Stimulated activated naive B cell treated with anti-CD40 and anti-IgM and Interleukin-4, amounts not matched to agents 10 μg/mL and 1 μg/mL and 100 μg/mL, for 72 hours (primary cell): ENCODE measurements at regions not wholly inside any gene's neighbourhood (a gene's known extent, or its start where the extent isn't known, plus 50 kb on each side); places are given as distances from the start of the nearest gene placed in this dataset.
"Not testable (repeated sequence)": the region's sequence is repeated elsewhere in the genome, so short reads cannot be mapped to it uniquely, and the experiment has no call there.

Experiments
- ATAC-seq, 2 donors: fragments of 150-1000 bp; cut with Tn5 transposase; replicated peaks; 2 replicates each; pipeline ENCODE4 v1.10.0; 2021; ENCODE audit warnings: moderate library complexity in 1 of 2
- DNase-seq: peaks from one replicate; pipeline ENCODE4 v3.0.0; 2021
- H3K27ac Mint-ChIP-seq: one replicate; pipeline ENCODE4 v1.8.0; 2022; ENCODE audit warnings: mild to moderate bottlenecking, mixed read lengths
- H3K27me3 Mint-ChIP-seq, 2 donors: one replicate each; pipeline ENCODE4 v1.8.0; 2022; ENCODE audit warnings: mixed read lengths in 2 of 2
- H3K36me3 Mint-ChIP-seq, 2 donors: one replicate each; pipeline ENCODE4 v1.8.0; 2022; ENCODE audit warnings: mixed read lengths in 2 of 2, mild to moderate bottlenecking in 1 of 2
- H3K4me1 Mint-ChIP-seq, 2 donors: one replicate each; pipeline ENCODE4 v1.8.0; 2022; ENCODE audit warnings: mixed read lengths in 2 of 2, mild to moderate bottlenecking in 1 of 2
- H3K4me3 Mint-ChIP-seq, 2 donors: one replicate each; pipeline ENCODE4 v1.8.0; 2022; ENCODE audit warnings: mild to moderate bottlenecking in 2 of 2, mixed read lengths in 2 of 2, moderate library complexity in 1 of 2
- H3K9me3 Mint-ChIP-seq, 2 donors: one replicate each; pipeline ENCODE4 v1.8.0; 2022; ENCODE audit warnings: mixed read lengths in 2 of 2, mild to moderate bottlenecking in 1 of 2

DNA sequence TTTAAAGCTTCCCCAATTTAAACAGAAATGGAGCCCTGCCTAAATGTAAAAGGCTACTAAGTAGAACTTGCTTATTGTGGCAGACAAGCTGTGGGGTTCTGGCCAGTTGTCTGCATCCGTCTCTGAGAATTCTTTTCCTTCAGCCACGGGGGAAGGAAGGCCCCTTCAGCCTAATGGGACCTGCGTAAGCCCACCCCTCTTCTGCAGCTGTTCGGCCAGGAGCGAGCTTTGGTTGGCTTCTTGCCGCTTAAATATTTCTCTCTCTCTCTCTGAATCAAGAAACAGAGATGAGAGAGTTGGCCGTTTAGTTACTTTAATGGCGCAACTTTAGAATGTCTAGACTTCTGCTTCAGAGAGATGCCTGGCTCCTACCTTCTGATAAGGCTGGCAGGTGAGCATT is 151.7 kb upstream of the PROK2 start:
- ATAC-seq = no peak
- Mint-ChIP-seq H3K27me3 (peaks cover 33 to 49% of the 10 kb centered on the region in 2 donors), H3K4me1 (peaks cover 8 to 10% of the 10 kb centered on the region in 2 donors), H3K4me3 (no peak overlapping the region), H3K36me3 (no peaks in the 10 kb centered on the region), H3K9me3 (peaks cover 9% of the 10 kb centered on the region in 2 donors), H3K27ac (no peak overlapping the region)
- DNase-seq = no peak

DNA sequence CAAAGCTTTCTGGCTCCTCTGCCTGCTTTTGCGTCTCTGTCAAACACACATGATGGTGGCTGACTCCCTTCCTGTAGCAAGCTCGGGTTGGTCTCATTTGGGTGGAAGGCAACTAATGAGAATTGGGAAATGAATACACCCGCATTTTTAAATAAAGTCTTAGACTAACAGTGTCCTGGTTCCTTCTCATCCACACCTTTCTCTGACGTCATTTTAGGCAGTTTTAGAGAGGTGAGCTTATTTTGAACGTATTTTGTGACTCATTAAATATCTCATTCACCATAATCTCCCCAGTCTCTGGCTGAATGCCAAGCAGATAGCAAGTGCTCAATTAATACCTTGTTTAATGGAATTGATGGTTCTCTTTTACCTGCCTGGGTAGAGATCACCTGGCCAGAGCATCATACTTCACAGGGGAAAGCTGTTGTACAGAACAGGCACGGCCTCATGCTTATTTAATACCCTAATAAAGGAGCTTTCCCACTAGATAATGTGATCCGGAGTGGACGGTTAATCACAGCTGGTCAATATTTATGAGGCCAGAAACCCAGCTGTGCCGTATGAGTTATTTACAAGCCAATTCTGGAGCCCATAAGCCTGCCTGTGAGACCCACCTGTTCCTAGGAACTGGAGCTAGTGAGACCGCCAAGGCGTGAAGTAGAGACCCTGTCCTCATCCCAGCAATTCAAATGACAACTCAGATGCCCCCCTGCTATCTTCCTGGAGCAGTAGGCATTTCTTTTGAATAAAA is 149.7 kb upstream of the PROK2 start:
- peaks cover 16 to 17% of the 10 kb centered on the region in 2 donors for H3K4me1 Mint-ChIP-seq
- ATAC-seq = no peak
- H3K9me3 Mint-ChIP-seq = peaks cover 7 to 9% of the 10 kb centered on the region in 2 donors
- no peak overlapping the region for H3K4me3 Mint-ChIP-seq
- no peak overlapping the region for H3K27ac Mint-ChIP-seq
- H3K27me3 Mint-ChIP-seq = peaks cover 30 to 48% of the 10 kb centered on the region in 2 donors
- H3K36me3 Mint-ChIP-seq = no peaks in the 10 kb centered on the region
- no peak for DNase-seq

DNA sequence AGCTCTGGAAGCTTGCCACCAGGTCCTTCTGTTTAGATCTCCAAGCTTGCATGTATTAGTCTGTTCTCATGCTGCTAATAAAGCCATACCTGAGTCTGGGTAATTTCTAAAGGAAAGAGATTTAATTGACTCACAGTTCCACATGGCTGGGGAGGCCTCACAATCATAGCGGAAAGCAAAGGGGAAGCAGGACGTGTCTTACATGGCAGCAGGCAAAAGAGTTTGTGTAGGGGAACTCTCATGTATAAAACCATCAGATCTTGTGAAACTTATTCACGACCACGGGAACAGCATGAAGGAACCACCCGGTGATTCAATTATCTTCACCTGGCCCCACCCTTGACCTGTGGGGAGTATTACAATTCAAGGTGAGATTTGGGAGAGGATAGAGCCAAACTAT is 147.0 kb upstream of the PROK2 start:
- ATAC-seq (peak; percentile 93 to 98), DNase-seq (peak; percentile 36)
- Mint-ChIP-seq H3K27ac (no peak overlapping the region), H3K36me3 (no peaks in the 10 kb centered on the region), H3K4me3 (no peak overlapping the region), H3K4me1 (peaks cover 16 to 17% of the 10 kb centered on the region in 2 donors), H3K27me3 (peaks cover 30 to 45% of the 10 kb centered on the region in 2 donors), H3K9me3 (peaks cover 3 to 5% of the 10 kb centered on the region in 2 donors)

DNA sequence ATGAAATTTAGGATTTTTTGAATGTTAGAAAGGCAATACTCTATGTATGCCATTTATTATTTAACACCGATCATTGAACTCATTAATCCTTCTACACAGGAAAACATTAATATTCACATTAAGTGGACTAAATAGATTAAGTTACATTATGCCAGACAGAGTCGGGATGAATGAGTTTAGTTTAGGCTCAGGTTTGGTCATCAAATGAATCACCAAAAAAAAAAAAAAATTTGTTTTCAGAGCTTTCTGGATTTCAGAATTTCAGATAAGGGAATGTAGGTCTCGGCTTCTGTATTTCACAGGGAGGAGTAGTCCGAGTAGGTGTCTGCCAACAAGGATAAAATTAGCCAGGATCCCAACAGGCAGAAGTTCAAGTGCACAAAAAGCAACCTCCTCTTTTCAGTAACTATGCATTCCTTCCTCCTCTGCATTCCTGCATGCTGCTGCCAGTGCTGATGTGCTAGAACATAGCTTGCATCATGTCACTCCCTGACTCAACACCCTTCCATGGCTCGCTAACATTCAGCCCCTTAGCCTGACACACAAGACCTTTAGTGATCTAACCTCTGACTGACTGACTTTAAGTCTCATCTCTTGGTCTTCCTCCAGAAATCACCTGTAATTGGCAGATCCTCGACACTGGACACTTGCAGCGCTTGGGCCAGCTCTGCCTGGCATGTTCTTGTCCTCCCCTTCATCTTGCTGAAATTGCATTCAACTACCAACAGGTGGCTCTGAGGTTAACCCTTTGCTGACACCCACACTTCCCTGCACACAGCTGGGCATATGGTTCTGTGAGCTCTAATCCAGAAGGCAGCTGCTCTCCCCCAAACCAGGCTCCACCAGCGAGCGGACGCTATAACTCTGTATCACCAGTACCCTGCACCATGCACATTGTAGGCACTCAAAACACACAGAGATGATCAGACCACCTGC is 145.4 kb upstream of the PROK2 start:
- Mint-ChIP-seq H3K27me3 (peaks cover 37 to 54% of the 10 kb centered on the region in 2 donors), H3K4me3 (no peak overlapping the region), H3K4me1 (peaks cover 29 to 31% of the 10 kb centered on the region in 2 donors), H3K36me3 (no peaks in the 10 kb centered on the region), H3K9me3 (no peaks in the 10 kb centered on the region), H3K27ac (no peak overlapping the region)
- ATAC-seq (peak; percentile 11 to 42), DNase-seq (no peak)

DNA sequence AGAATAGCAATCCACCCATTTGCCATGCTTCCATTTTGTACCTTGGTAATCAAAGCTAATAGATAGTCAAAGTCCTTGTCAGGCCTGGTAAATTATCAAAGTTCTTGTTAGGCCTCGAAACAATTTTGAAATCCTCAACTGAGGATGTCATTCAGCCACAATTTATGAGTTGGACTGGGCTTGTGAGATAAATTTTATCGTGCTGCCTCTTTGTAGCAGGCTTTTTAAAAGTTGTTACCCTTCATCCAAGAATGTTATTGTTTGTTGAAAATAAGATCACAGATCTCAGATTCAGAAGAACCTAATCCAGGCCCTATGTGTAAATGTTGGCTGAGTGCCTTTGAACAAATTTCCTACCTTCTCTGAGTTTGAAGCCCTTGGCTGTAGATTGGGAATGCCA is 143.3 kb upstream of the PROK2 start:
- H3K27ac Mint-ChIP-seq = no peak overlapping the region
- no peaks in the 10 kb centered on the region for H3K36me3 Mint-ChIP-seq
- ATAC-seq (no peak), DNase-seq (no peak)
- H3K9me3 Mint-ChIP-seq = no peaks in the 10 kb centered on the region
- H3K4me3 Mint-ChIP-seq = no peak overlapping the region
- H3K27me3 Mint-ChIP-seq = peaks cover 29 to 54% of the 10 kb centered on the region in 2 donors
- H3K4me1 Mint-ChIP-seq = peaks cover 29 to 31% of the 10 kb centered on the region in 2 donors

DNA sequence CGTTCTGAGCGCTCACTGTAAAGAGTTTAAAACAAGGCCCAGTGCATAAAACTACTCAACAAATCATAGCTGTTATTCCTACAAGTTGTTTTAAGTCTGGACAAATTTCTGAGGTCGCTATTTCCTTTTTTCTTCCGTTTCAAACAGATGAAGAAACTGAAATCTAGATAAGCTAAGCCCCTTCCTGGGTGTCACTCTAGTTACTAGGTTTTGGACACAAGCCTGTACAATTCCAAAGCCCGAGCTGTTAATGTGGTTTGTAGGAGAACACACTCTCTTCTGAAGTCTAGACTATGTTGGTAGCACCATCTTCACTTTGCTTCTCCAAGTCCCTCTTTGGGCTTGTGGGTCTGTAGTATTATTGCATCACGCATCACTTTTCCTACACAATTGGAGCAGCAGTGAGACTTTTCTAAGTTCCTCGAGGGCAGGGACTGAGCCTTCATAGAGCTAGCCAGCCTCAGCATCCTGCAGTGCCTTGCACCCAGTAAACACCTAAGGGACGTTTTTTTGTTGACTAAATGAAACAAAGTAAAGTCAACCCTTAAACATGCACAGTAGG is 142.6 kb upstream of the PROK2 start:
- Mint-ChIP-seq H3K27me3 (peaks cover 34 to 56% of the 10 kb centered on the region in 2 donors), H3K36me3 (no peaks in the 10 kb centered on the region), H3K9me3 (no peaks in the 10 kb centered on the region), H3K27ac (no peak overlapping the region), H3K4me3 (no peak overlapping the region), H3K4me1 (peaks cover 29 to 30% of the 10 kb centered on the region in 2 donors)
- DNase-seq (no peak), ATAC-seq (no peak)

DNA sequence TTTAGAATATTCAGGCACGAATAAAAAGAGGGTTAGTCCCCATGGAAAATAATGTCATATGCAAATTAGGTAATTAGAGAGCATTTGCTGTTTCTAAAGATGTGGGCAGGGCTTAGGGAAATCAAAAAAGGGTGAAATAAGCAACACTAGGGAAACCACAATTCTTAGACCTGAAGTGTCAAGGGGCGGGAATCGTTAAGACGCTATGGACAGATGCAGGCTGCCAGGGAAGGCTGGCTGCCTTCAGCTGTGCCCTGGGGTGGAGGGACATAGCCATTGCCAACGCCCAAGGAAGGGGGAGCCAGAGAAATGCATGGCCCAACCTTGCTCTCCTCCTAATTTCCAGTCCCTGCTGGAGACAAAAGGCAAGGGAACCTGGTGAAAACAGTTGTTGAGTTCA is 141.7 kb upstream of the PROK2 start:
- H3K27ac Mint-ChIP-seq = no peak overlapping the region
- H3K4me3 Mint-ChIP-seq = no peak overlapping the region
- DNase-seq = no peak

DNA sequence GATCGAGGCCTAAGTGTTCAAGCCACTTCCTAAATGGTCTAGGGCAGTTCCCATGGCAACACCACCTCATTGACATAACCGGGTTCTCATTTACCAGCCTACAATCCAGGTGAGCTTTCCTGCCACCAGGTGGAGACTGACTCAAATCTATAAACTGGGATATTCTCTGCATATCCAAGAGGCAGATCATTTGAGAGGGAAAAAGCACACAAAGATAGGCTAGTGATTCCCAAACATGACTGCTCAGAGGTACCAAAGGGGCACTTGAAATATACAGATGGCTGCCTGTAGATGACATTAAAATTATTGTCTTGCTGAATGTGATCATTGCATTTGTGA is 141.3 kb upstream of the PROK2 start:
- Mint-ChIP-seq H3K27me3 (peaks cover 46 to 68% of the 10 kb centered on the region in 2 donors), H3K4me1 (peaks cover 20 to 21% of the 10 kb centered on the region in 2 donors), H3K9me3 (no peaks in the 10 kb centered on the region), H3K36me3 (no peaks in the 10 kb centered on the region), H3K4me3 (no peak overlapping the region), H3K27ac (no peak overlapping the region)
- DNase-seq (no peak), ATAC-seq (no peak)

More for the DNA sequence above, 141.7 kb upstream of the PROK2 start:
- Mint-ChIP-seq H3K9me3 (no peaks in the 10 kb centered on the region), H3K4me1 (peaks cover 20 to 21% of the 10 kb centered on the region in 2 donors), H3K27me3 (peaks cover 42 to 66% of the 10 kb centered on the region in 2 donors), H3K36me3 (no peaks in the 10 kb centered on the region)
- peak; percentile 29 to 32 for ATAC-seq

DNA sequence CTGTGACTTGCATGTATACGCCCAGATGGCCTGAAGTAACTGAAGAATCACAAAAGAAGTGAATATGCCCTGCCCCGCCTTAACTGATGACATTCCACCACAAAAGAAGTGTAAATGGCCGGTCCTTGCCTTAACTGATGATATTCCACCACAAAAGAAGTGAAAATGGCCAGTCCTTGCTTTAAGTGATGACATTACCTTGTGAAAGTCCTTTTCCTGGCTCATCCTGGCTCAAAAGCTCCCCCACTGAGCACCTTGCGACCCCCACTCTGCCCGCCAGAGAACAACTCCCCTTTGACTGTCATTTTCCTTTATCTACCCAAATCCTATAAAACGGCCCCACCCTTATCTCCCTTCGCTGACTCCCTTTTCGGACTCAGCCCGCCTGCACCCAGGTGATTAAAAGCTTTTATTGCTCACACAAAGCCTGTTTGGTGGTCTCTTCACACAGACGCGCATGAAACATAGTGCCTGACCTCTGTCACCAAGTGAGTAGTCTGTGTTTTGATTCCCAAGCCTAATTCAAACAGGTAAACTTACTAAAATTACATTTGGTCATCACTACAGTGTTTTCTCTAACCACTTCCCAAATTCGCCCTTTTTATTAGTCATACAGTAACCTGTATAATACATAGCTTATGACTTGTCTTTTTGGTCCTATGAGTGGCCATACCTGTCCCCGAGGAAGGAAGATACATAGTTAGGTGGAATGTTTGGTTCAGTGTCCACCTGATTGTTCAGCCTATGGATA is 140.7 kb upstream of the PROK2 start:
- Mint-ChIP-seq H3K27me3 (peaks cover 47 to 68% of the 10 kb centered on the region in 2 donors), H3K4me1 (peaks cover 16 to 20% of the 10 kb centered on the region in 2 donors)
- H3K4me3 Mint-ChIP-seq, H3K36me3 Mint-ChIP-seq, H3K27ac Mint-ChIP-seq, DNase-seq, H3K9me3 Mint-ChIP-seq: not testable (repeated sequence)
- peak; percentile 86 to 92 for ATAC-seq

DNA sequence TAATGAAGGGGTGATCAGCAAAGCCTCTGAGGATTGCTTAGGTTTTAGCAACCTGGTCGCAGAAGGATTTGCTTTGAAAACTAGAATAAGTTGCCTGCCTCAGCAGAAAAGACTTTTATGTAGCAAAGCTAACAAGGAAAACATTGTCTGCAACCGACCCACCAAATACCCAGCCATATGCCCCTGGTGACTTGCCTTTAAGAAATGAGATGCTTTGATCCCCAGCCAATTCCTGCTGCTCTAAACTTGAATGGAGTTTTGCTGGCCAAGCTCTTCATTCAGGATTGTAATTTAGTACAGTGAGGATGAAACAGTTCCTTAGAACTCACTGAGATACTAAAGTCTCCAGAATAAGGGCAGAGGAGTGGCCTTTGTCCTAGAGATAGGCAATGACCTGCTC is 139.8 kb upstream of the PROK2 start:
- no peaks in the 10 kb centered on the region for H3K9me3 Mint-ChIP-seq
- H3K27me3 Mint-ChIP-seq = peaks cover 50 to 71% of the 10 kb centered on the region in 2 donors
- no peak overlapping the region for H3K27ac Mint-ChIP-seq
- H3K4me3 Mint-ChIP-seq = no peak overlapping the region
- ATAC-seq (no peak), DNase-seq (no peak)
- no peaks in the 10 kb centered on the region for H3K36me3 Mint-ChIP-seq
- H3K4me1 Mint-ChIP-seq = peaks cover 12 to 19% of the 10 kb centered on the region in 2 donors

DNA sequence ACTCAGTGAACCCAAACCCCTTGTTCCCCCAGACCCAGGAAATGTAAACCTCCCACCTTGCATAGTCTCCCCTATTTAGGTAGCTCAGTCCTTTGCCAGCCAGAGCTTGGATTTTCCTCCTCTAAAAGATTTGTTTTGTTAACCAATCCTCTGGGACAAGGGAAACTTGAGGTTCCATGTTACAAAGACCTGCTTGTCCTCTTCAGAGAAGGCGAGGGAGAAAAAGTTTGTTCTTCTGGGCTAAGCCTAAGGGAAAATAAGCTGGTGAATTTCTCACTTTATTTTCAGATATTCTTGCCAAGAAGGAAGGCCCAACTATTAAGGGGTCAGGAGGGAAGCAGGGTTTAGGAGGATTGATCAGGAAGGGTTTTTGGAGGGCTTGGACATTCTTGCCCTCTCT is 136.1 kb upstream of the PROK2 start:
- H3K9me3 Mint-ChIP-seq = no peaks in the 10 kb centered on the region
- no peak overlapping the region for H3K27ac Mint-ChIP-seq
- H3K36me3 Mint-ChIP-seq = peaks cover 0 to 3% of the 10 kb centered on the region in 2 donors
- DNase-seq (no peak), ATAC-seq (no peak)
- peaks cover 13 to 29% of the 10 kb centered on the region in 2 donors for H3K4me1 Mint-ChIP-seq
- H3K4me3 Mint-ChIP-seq = no peak overlapping the region
- H3K27me3 Mint-ChIP-seq = peaks cover 68 to 90% of the 10 kb centered on the region in 2 donors

DNA sequence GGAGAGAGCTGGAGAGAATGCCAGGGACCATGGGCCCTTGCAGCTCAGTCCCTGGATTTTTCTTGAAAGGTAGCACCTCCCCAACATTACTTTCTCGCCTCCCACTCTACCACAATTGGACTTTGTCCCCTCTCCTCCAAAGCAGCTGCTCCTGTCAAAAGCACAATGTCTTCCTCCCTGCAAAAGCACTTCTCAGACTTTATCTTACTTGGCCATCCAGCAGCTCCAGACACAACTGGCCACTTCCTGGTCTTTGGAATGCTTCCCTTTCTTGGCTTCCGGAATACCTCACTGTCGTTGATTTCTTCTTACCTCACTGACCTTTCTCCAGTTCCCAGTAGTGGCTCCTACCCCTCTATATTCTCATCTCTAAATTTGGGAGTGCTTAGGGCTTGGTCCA is 134.6 kb upstream of the PROK2 start:
- no peak for ATAC-seq
- DNase-seq = no peak
- Mint-ChIP-seq H3K36me3 (peaks cover 0 to 3% of the 10 kb centered on the region in 2 donors), H3K9me3 (no peaks in the 10 kb centered on the region), H3K4me1 (peaks cover 8 to 22% of the 10 kb centered on the region in 2 donors), H3K27me3 (peaks cover 63 to 79% of the 10 kb centered on the region in 2 donors), H3K27ac (no peak overlapping the region), H3K4me3 (no peak overlapping the region)

DNA sequence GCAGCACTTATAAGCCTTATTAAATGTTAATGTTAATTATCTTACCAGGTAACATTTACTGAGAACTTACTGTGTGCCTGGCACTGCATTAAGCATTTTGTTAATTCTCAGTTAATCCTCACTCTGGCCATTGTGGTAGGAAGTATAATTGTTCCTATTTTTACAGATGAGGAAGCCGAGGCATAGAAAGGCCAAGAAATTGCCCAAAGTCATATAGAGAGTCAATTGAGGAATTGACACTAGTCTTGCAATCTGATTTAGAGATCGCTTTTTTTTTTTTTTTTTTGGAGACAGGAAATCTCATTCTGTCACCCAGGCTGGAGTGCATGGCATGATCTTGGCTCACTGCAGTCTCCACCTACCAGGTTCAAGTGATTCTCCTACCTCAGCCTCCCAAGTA is 132.6 kb upstream of the PROK2 start:
- H3K9me3 Mint-ChIP-seq = no peaks in the 10 kb centered on the region
- H3K27me3 Mint-ChIP-seq = peaks cover 65 to 80% of the 10 kb centered on the region in 2 donors
- ATAC-seq (peak; percentile 81 to 90), DNase-seq (no peak)
- peaks cover 0 to 3% of the 10 kb centered on the region in 2 donors for H3K36me3 Mint-ChIP-seq
- peaks cover 8 to 22% of the 10 kb centered on the region in 2 donors for H3K4me1 Mint-ChIP-seq
- H3K4me3 Mint-ChIP-seq = no peak overlapping the region
- no peak overlapping the region for H3K27ac Mint-ChIP-seq
